ENCODE measurements at regions not wholly inside any gene's neighbourhood (a gene's known extent, or its start where the extent isn't known, plus 50 kb on each side); places are given as distances from the start of the nearest gene placed in this dataset.

GRCh38 chr1:82542766-82543165, 742.0 kb downstream of the ADGRL2 start:
- no peak overlapping the region for H3K27ac Mint-ChIP-seq
- no peak overlapping the region for H3K4me2 ChIP-seq
- no peak overlapping the region for H3K4me3 ChIP-seq
- no peak overlapping the region for H3K27ac ChIP-seq
- no peaks in the 10 kb centered on the region for H4K20me1 ChIP-seq (ENCODE audit: low read depth)
- no peaks in the 10 kb centered on the region for H3K79me2 ChIP-seq (ENCODE audit: low read depth)
- peaks cover 38% of the 10 kb centered on the region for H3K9me3 Mint-ChIP-seq
- no peaks in the 10 kb centered on the region for H3F3A ChIP-seq (ENCODE audit: low read depth)
- no peak for TF ChIP-seq CTCF (IDR thresholded peaks at IDR 0.05)
- no peak overlapping the region for H3K4me3 Mint-ChIP-seq
- H3K9ac ChIP-seq: no peak overlapping the region
- no peak for DNase-seq (ENCODE audit: low spot score)
- H2AFZ ChIP-seq (replicated peaks): no peak overlapping the region
- no peaks in the 10 kb centered on the region for H3K27me3 Mint-ChIP-seq (ENCODE audit: insufficient read depth, low read depth)
- H3K36me3 Mint-ChIP-seq: peaks cover 4% of the 10 kb centered on the region
- H3K36me3 ChIP-seq: no peaks in the 10 kb centered on the region
- H3K4me1 Mint-ChIP-seq: no peaks in the 10 kb centered on the region
- H3K9me3 ChIP-seq (ENCODE audit: low read depth): no peaks in the 10 kb centered on the region
- H3K4me1 ChIP-seq: no peaks in the 10 kb centered on the region
- H3K27me3 ChIP-seq: no peaks in the 10 kb centered on the region

GRCh38 chr1:82542141-82542540, 741.4 kb downstream of the ADGRL2 start:
- H3K79me2 ChIP-seq (ENCODE audit: low read depth): no peaks in the 10 kb centered on the region
- H3K9ac ChIP-seq: no peak overlapping the region
- H3K27me3 ChIP-seq: no peaks in the 10 kb centered on the region
- Mint-ChIP-seq H3K9me3 (peaks cover 38% of the 10 kb centered on the region), H3K4me1 (no peaks in the 10 kb centered on the region), H3K4me3 (no peak overlapping the region), H3K27ac (no peak overlapping the region), H3K27me3 (ENCODE audit: insufficient read depth, low read depth) (no peaks in the 10 kb centered on the region), H3K36me3 (peaks cover 4% of the 10 kb centered on the region)
- H2AFZ ChIP-seq (replicated peaks): no peak overlapping the region
- H3K27ac ChIP-seq: no peak overlapping the region
- H3K36me3 ChIP-seq: no peaks in the 10 kb centered on the region
- H3K4me2 ChIP-seq: no peak overlapping the region
- DNase-seq (ENCODE audit: low spot score): no peak
- no peaks in the 10 kb centered on the region for H3K4me1 ChIP-seq
- TF ChIP-seq CTCF (IDR thresholded peaks at IDR 0.05) (no peak), EZH2phosphoT487 (IDR thresholded peaks at IDR 0.05) (no peak), EZH2 (IDR thresholded peaks at IDR 0.05) (no peak)
- H3K4me3 ChIP-seq: no peak overlapping the region
- no peaks in the 10 kb centered on the region for H3F3A ChIP-seq (ENCODE audit: low read depth)
- no peaks in the 10 kb centered on the region for H4K20me1 ChIP-seq (ENCODE audit: low read depth)
- H3K9me3 ChIP-seq (ENCODE audit: low read depth): no peaks in the 10 kb centered on the region

- no peaks in the 10 kb centered on the region for H3K4me1 Mint-ChIP-seq
- no peak overlapping the region for H3K9ac ChIP-seq
- H3K4me3 ChIP-seq: no peak overlapping the region
- H3K27me3 ChIP-seq: no peaks in the 10 kb centered on the region
- H3K27ac ChIP-seq: no peak overlapping the region
- DNase-seq (ENCODE audit: low spot score): no peak
- no peak overlapping the region for H3K4me3 Mint-ChIP-seq
- H3K36me3 Mint-ChIP-seq: peaks cover 4% of the 10 kb centered on the region
- peaks cover 2% of the 10 kb centered on the region for H3K27me3 Mint-ChIP-seq (ENCODE audit: insufficient read depth, low read depth)
- H3K9me3 ChIP-seq (ENCODE audit: low read depth): no peaks in the 10 kb centered on the region
- TF ChIP-seq CTCF (IDR thresholded peaks at IDR 0.05) (no peak), EZH2phosphoT487 (IDR thresholded peaks at IDR 0.05) (no peak), EZH2 (IDR thresholded peaks at IDR 0.05) (no peak)
- H3F3A ChIP-seq (ENCODE audit: low read depth): no peaks in the 10 kb centered on the region
- H3K4me2 ChIP-seq: no peak overlapping the region
- no peak overlapping the region for H2AFZ ChIP-seq (replicated peaks)
- no peak overlapping the region for H3K27ac Mint-ChIP-seq
- peaks cover 26% of the 10 kb centered on the region for H3K9me3 Mint-ChIP-seq
- no peaks in the 10 kb centered on the region for H3K4me1 ChIP-seq
- no peaks in the 10 kb centered on the region for H4K20me1 ChIP-seq (ENCODE audit: low read depth)
- no peaks in the 10 kb centered on the region for H3K79me2 ChIP-seq (ENCODE audit: low read depth)
- no peaks in the 10 kb centered on the region for H3K36me3 ChIP-seq
These were observed 739.3 kb downstream of the ADGRL2 start for GRCh38 chr1:82540006-82540405.

GRCh38 chr1:82538876-82539275, 738.1 kb downstream of the ADGRL2 start:
- Histone ChIP-seq H3K9me3 (ENCODE audit: low read depth) (no peaks in the 10 kb centered on the region), H3K4me2 (no peak overlapping the region), H3K9ac (no peak overlapping the region), H4K20me1 (ENCODE audit: low read depth) (no peaks in the 10 kb centered on the region), H3K27me3 (no peaks in the 10 kb centered on the region), H3K79me2 (ENCODE audit: low read depth) (no peaks in the 10 kb centered on the region), H3K36me3 (no peaks in the 10 kb centered on the region), H3K4me3 (no peak overlapping the region), H3F3A (ENCODE audit: low read depth) (no peaks in the 10 kb centered on the region), H3K27ac (no peak overlapping the region), H2AFZ (replicated peaks) (no peak overlapping the region), H3K4me1 (no peaks in the 10 kb centered on the region)
- H3K27ac Mint-ChIP-seq: no peak overlapping the region
- H3K4me3 Mint-ChIP-seq: no peak overlapping the region
- TF ChIP-seq CTCF (IDR thresholded peaks at IDR 0.05): no peak
- no peak for TF ChIP-seq EZH2phosphoT487 (IDR thresholded peaks at IDR 0.05)
- TF ChIP-seq EZH2 (IDR thresholded peaks at IDR 0.05): no peak
- peaks cover 2% of the 10 kb centered on the region for H3K27me3 Mint-ChIP-seq (ENCODE audit: insufficient read depth, low read depth)
- peaks cover 4% of the 10 kb centered on the region for H3K36me3 Mint-ChIP-seq
- H3K4me1 Mint-ChIP-seq: no peaks in the 10 kb centered on the region
- H3K9me3 Mint-ChIP-seq: peaks cover 17% of the 10 kb centered on the region
- no peak for DNase-seq (ENCODE audit: low spot score)
